Stimulated activated CD8-positive, alpha-beta memory T cell treated with anti-CD3 and anti-CD28 coated beads, Interleukin-7, amount 100 ng/mL, for 48 hours (primary cell): ENCODE measurements at regions not wholly inside any gene's neighbourhood (a gene's known extent, or its start where the extent isn't known, plus 50 kb on each side); places are given as distances from the start of the nearest gene placed in this dataset.

Source experiments
- DNase-seq, 2 donors: peaks; one replicate each; pipeline ENCODE4 v3.0.0-alpha.2; 2020; ENCODE audit warnings: low read depth in 1 of 2; ENCODE audit errors: extremely low read depth in 1 of 2

GRCh38 chr7:17633067-17633466, 307.2 kb downstream of the SNX13 start:
- DNase-seq: no peak

- no peak for DNase-seq
These were observed 301.6 kb downstream of the SNX13 start for GRCh38 chr7:17638727-17639126.

GRCh38 chr7:17640730-17641377, 299.4 kb downstream of the SNX13 start:
- peak in 1 of 2 donors; percentile 2 for DNase-seq

GRCh38 chr7:17645500-17645899, 294.8 kb downstream of the SNX13 start:
- DNase-seq: no peak

GRCh38 chr7:17646253-17646956, 293.9 kb downstream of the SNX13 start:
- no peak for DNase-seq

- DNase-seq: no peak
These were observed 289.0 kb downstream of the SNX13 start for GRCh38 chr7:17651341-17651740.

- DNase-seq: no peak
These were observed 288.4 kb downstream of the SNX13 start for GRCh38 chr7:17651863-17652385.

- no peak for DNase-seq
These were observed 285.4 kb downstream of the SNX13 start for GRCh38 chr7:17654940-17655339.

- DNase-seq: no peak
These were observed 281.2 kb downstream of the SNX13 start for GRCh38 chr7:17659126-17659525.

GRCh38 chr7:17660116-17660515, 280.2 kb downstream of the SNX13 start:
- DNase-seq: no peak

- DNase-seq: no peak
These were observed 278.2 kb downstream of the SNX13 start for GRCh38 chr7:17661982-17662585.

GRCh38 chr7:17663061-17663675, 277.1 kb downstream of the SNX13 start:
- DNase-seq: no peak

- DNase-seq: no peak
These were observed 275.3 kb downstream of the SNX13 start for GRCh38 chr7:17665029-17665428.

GRCh38 chr7:17668122-17668521, 272.2 kb downstream of the SNX13 start:
- no peak for DNase-seq

GRCh38 chr7:17669204-17669603, 271.1 kb downstream of the SNX13 start:
- no peak for DNase-seq

GRCh38 chr7:17671956-17672355, 268.3 kb downstream of the SNX13 start:
- DNase-seq: no peak

GRCh38 chr7:17672783-17673182, 267.5 kb downstream of the SNX13 start:
- no peak for DNase-seq

GRCh38 chr7:17674166-17674942, 265.9 kb downstream of the SNX13 start:
- DNase-seq: no peak

- DNase-seq: no peak
These were observed 265.2 kb downstream of the SNX13 start for GRCh38 chr7:17674943-17675608.

- no peak for DNase-seq
These were observed 262.9 kb downstream of the SNX13 start for GRCh38 chr7:17677408-17677807.
